GM20000 (cell line): ENCODE measurements at regions not wholly inside any gene's neighbourhood (a gene's known extent, or its start where the extent isn't known, plus 50 kb on each side); places are given as distances from the start of the nearest gene placed in this dataset.

ENCODE experiments used
- DNase-seq: peaks from one replicate; pipeline ENCODE4 v3.0.0; 2012; ENCODE audit warnings: low spot score
- TF ChIP-seq, protein P1 (sequence below): IDR thresholded peaks from 2 replicates; pipeline ENCODE4 v1.5.1; 2012; ENCODE audit warnings: mild to moderate bottlenecking, control low read depth; ENCODE audit errors: extremely low read depth, missing control alignments

GRCh38 chr7:106386958-106387357, 102.2 kb upstream of the NAMPT start:
- TF ChIP-seq, protein P1, sequence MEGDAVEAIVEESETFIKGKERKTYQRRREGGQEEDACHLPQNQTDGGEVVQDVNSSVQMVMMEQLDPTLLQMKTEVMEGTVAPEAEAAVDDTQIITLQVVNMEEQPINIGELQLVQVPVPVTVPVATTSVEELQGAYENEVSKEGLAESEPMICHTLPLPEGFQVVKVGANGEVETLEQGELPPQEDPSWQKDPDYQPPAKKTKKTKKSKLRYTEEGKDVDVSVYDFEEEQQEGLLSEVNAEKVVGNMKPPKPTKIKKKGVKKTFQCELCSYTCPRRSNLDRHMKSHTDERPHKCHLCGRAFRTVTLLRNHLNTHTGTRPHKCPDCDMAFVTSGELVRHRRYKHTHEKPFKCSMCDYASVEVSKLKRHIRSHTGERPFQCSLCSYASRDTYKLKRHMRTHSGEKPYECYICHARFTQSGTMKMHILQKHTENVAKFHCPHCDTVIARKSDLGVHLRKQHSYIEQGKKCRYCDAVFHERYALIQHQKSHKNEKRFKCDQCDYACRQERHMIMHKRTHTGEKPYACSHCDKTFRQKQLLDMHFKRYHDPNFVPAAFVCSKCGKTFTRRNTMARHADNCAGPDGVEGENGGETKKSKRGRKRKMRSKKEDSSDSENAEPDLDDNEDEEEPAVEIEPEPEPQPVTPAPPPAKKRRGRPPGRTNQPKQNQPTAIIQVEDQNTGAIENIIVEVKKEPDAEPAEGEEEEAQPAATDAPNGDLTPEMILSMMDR: no peak

DNA sequence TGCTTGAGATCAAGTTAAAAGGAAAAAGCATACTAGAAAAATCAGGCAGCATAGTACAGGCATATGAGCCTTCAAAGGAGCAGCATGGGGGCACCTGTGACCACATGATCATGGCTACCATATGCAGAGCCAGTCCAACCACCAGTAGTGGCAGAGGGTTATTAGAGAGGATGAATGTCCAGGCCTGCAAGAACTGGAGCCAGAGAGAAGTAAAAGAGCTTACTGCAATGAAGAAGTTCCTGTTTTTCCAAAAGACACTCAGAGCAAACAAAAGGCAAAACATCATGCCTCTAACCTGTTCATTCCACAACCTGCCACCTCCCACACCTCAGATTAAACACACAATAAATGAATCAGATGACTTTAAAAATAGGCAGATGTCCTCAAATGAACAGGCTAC, 99.6 kb upstream of the NAMPT start:
- TF ChIP-seq, protein P1: no peak
- no peak for DNase-seq

More at GRCh38 chr7:106386958-106387357, 102.2 kb upstream of the NAMPT start:
- no peak for DNase-seq

DNA sequence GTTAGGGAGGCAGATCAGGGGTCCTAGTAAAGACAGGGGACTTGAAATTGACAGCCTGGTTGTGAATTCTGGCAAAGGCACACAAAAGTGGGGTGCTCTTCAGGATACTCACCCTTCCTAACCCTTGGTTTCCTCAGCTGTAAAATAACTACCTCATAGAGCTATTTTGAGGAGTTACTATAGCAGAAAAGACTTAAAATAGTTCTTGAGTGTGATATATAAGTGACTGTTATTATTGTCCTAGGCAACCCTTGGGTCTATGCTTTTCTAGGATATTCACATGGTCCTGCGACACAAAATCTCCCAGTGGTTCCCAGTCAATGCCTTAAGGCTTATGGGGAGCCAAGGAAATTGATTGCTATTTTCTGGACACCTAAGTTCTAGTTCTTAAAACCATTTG, 98.1 kb upstream of the NAMPT start:
- DNase-seq: no peak
- TF ChIP-seq, protein P1: no peak

GRCh38 chr7:106382129-106382528, 97.3 kb upstream of the NAMPT start:
- TF ChIP-seq, protein P1: no peak
- DNase-seq: no peak

DNA sequence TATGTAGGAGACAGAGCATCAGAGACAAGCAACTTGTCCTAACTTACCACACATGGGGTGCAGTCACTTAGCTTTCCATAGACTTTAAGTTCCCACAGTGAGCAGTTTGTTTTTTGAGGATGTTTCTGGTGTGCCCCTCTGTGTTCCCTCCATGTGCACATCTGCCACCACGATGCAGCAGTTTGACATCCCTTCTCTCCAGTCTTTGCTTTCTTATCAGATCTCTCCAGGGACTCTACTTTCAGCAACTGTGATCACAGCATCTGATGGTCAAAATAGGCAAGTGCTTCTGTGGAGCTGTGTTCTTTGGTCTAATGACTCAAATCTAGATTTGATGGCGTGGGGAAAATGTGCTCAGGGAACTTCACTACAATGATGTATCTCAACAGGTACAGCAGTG, 96.5 kb upstream of the NAMPT start:
- TF ChIP-seq, protein P1: no peak
- no peak for DNase-seq

DNA sequence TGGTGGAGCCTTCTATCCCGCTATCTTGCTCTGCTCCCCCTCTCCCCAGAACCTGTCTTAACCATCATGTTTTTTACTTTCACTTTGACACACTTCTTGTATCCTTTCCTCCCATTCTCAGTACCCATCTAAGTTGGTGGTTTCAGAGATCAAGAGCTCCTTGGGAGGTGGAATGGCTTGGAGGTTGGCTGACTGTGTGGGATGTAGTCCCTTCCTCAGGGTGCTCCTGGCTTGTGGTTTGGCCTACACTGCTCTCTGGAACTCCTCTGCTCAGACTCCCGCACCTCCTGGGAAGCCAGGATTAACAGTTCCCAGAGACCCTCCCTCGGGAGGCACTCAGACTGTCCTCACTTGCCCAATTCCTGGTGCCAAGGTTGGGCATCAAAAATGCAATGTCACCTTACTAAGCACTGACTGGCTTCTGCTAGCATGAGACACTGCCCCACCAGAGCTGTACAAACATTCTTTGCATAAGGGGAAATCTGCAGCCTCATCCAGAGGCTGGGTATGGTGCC, 93.1 kb upstream of the NAMPT start:
- TF ChIP-seq, protein P1: no peak
- no peak for DNase-seq

DNA sequence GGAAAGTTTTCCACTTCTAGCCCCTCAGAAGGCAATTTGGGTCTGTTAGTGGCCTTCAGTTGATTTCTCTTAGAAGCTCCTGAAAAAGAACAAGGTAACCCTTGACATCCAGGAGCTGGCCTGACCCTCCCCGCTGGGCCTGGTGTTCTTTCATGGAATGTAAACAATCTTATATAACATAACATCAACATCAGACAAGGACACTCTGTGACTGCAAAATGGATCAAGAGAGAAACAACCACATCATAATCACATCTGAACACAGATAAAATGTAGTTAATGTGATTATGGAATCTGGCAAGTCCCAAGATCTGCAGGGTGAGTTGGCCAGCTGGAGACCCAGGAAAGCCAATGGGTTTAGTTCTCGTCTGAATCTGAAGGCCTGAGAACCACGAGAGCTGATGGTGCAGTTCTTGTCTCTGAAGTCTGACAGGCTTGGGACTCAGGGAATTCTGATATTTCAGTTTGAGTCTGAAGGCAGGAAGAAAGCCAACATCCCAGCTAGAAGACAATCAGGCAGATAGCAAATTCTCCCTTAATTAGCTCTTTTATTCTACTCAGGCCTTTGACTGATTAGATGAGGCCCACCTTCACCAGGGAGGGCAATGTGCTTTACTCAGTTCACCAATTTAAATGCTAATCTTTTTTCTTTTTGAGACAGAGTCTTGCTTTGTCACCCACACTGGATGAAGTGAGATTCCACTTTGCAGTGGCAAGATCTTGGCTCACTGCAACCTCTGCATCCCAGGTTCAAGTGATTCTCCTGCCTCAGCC, 91.4 kb upstream of the NAMPT start:
- TF ChIP-seq, protein P1: no peak
- no peak for DNase-seq
